ENCODE measurements at regions not wholly inside any gene's neighbourhood (a gene's known extent, or its start where the extent isn't known, plus 50 kb on each side); places are given as distances from the start of the nearest gene placed in this dataset.

DNA sequence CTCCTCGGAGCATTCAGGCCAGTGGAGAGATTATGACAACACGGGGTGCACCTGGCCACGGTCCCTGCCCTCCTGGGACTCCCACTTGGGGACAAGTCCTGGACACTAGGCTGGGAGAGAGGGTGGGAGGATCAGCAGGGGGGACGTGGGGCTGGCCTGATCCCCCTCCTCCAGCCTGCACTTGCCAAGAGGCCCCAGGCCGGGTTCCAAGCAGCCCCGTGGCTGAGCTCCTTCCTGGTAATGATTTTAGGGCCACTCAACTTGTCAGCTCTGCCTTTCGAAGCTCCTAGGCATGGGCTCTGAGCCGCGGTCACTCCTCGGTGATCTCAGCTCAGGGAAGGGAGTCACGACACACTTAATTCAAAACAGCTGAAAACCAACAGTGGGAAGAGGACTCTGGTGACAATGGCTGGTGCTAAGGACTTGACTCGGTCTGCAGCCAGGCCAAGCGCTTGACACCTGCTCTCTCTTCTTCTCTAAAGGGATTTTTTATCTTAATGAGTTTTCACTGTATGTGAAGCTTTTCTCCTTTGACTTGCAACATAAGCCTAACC is 161.7 kb downstream of the BMP7 start:
- POLR2A ChIA-PET = no interaction called here
- H4K20me1 ChIP-seq (ENCODE audit: insufficient read depth, low read length) = no peaks in the 10 kb centered on the region
- intact Hi-C loops (cut with micrococcal nuclease; ENCODE audit: unreplicated experiment) = no loop called here

GRCh38 chr20:57106030-57106682 is 160.3 kb downstream of the BMP7 start:
- intact Hi-C loops (cut with micrococcal nuclease; ENCODE audit: unreplicated experiment) = no loop called here
- no peak overlapping the region for H3K4me2 ChIP-seq (ENCODE audit: low read length)
- BruUV-seq (replicated peaks) = no TSS peak
- no peak overlapping the region for H3K4me3 ChIP-seq (ENCODE audit: low read depth, low read length, poor library complexity, severe bottlenecking)
- H3K27ac ChIP-seq (ENCODE audit: low read depth, low read length, poor library complexity, severe bottlenecking) = no peak overlapping the region
- no peaks in the 10 kb centered on the region for H3K79me2 ChIP-seq (ENCODE audit: insufficient read depth, low read depth, low read length)
- ChIA-PET POLR2A (interaction anchor here (0.6 kb wide), 1 partner anchor 230 kb away, joined by 3 read pairs; no protein-coding TSS in a partner anchor), CTCF (ENCODE audit: unreplicated experiment) (no interaction called here)
- H3K4me1 ChIP-seq (ENCODE audit: insufficient read depth, low read length, poor library complexity, severe bottlenecking) = no peaks in the 10 kb centered on the region
- no peaks in the 10 kb centered on the region for H4K20me1 ChIP-seq (ENCODE audit: insufficient read depth, low read length)
- TF ChIP-seq EZH2phosphoT487 (IDR thresholded peaks at IDR 0.05; ENCODE audit: borderline replicate concordance, low read depth, low read length) = no peak
- peak; percentile 24 for DNase-seq (ENCODE audit: low spot score)
- no peaks in the 10 kb centered on the region for H3K36me3 ChIP-seq (ENCODE audit: insufficient read depth, low read length)
- H3K9me2 ChIP-seq (ENCODE audit: insufficient read depth, low read length) = no peaks in the 10 kb centered on the region
- 0 out of 2 replicates have a peak overlapping the region, but pooled peaks have one; percentile 7 for H2AFZ ChIP-seq (ENCODE audit: low read length)
- no peaks in the 10 kb centered on the region for H3K9me3 ChIP-seq (ENCODE audit: low read length)

More for the DNA sequence above, 161.7 kb downstream of the BMP7 start:
- H3K9me3 ChIP-seq (ENCODE audit: low read length) = no peaks in the 10 kb centered on the region
- H3K9me2 ChIP-seq (ENCODE audit: insufficient read depth, low read length) = no peaks in the 10 kb centered on the region
- CTCF ChIA-PET (ENCODE audit: unreplicated experiment) = no interaction called here
- H3K36me3 ChIP-seq (ENCODE audit: insufficient read depth, low read length) = no peaks in the 10 kb centered on the region
- H3K4me3 ChIP-seq (ENCODE audit: low read depth, low read length, poor library complexity, severe bottlenecking) = no peak overlapping the region
- no TSS peak for BruUV-seq (replicated peaks)
- H3K79me2 ChIP-seq (ENCODE audit: insufficient read depth, low read depth, low read length) = no peaks in the 10 kb centered on the region
- H3K4me1 ChIP-seq (ENCODE audit: insufficient read depth, low read length, poor library complexity, severe bottlenecking) = no peaks in the 10 kb centered on the region
- H2AFZ ChIP-seq (ENCODE audit: low read length) = no peak overlapping the region
- TF ChIP-seq CTCF (conservative IDR thresholded peaks at IDR 0.05; ENCODE audit: low read length) (no peak), EZH2phosphoT487 (IDR thresholded peaks at IDR 0.05; ENCODE audit: borderline replicate concordance, low read depth, low read length) (no peak)
- H3K27ac ChIP-seq (ENCODE audit: low read depth, low read length, poor library complexity, severe bottlenecking) = no peak overlapping the region
- DNase-seq (ENCODE audit: low spot score) = no peak
- H3K4me2 ChIP-seq (ENCODE audit: low read length) = no peak overlapping the region

DNA sequence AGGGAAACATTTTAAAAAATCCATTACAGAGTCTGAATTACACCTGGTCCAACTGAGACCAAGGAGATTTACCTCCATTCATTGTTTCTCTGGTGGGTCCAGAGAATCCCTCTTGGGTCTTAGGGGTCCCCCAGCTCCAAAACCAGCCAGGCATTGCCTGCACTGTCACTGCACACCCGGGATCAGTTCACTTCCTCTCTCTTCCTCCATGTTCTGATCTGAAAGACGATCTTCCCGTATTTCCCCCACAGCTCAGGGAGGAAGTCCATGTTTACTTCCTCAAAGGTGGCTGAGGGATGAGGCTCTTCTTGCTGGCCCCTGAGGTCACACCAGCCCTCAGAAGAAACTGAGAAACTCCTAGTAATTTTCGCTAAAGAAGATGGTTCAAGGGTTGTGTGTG is 159.7 kb downstream of the BMP7 start:
- Histone ChIP-seq H3K4me2 (ENCODE audit: low read length) (no peak overlapping the region), H3K9me3 (ENCODE audit: low read length) (no peaks in the 10 kb centered on the region), H3K36me3 (ENCODE audit: insufficient read depth, low read length) (no peaks in the 10 kb centered on the region), H3K4me1 (ENCODE audit: insufficient read depth, low read length, poor library complexity, severe bottlenecking) (no peaks in the 10 kb centered on the region), H2AFZ (ENCODE audit: low read length) (0 out of 2 replicates have a peak overlapping the region, but pooled peaks have one; percentile 7), H3K4me3 (ENCODE audit: low read depth, low read length, poor library complexity, severe bottlenecking) (no peak overlapping the region), H3K9me2 (ENCODE audit: insufficient read depth, low read length) (no peaks in the 10 kb centered on the region), H3K79me2 (ENCODE audit: insufficient read depth, low read depth, low read length) (no peaks in the 10 kb centered on the region), H3K27ac (ENCODE audit: low read depth, low read length, poor library complexity, severe bottlenecking) (no peak overlapping the region), H4K20me1 (ENCODE audit: insufficient read depth, low read length) (no peaks in the 10 kb centered on the region)
- intact Hi-C loops (cut with micrococcal nuclease; ENCODE audit: unreplicated experiment) = no loop called here
- no TSS peak for BruUV-seq (replicated peaks)
- ChIA-PET CTCF (ENCODE audit: unreplicated experiment) (no interaction called here), POLR2A (interaction anchor here (0.6 kb wide), 1 partner anchor 229 kb away, joined by 3 read pairs; no protein-coding TSS in a partner anchor)
- TF ChIP-seq EZH2phosphoT487 (IDR thresholded peaks at IDR 0.05; ENCODE audit: borderline replicate concordance, low read depth, low read length) (no peak), CTCF (conservative IDR thresholded peaks at IDR 0.05; ENCODE audit: low read length) (no peak)
- DNase-seq (ENCODE audit: low spot score) = no peak

Measured in OCI-LY7 (cell line).